ENCODE measurements at regions not wholly inside any gene's neighbourhood (a gene's known extent, or its start where the extent isn't known, plus 50 kb on each side); places are given as distances from the start of the nearest gene placed in this dataset.
"Not testable (repeated sequence)": the region's sequence is repeated elsewhere in the genome, so short reads cannot be mapped to it uniquely, and the experiment has no call there.

DNA sequence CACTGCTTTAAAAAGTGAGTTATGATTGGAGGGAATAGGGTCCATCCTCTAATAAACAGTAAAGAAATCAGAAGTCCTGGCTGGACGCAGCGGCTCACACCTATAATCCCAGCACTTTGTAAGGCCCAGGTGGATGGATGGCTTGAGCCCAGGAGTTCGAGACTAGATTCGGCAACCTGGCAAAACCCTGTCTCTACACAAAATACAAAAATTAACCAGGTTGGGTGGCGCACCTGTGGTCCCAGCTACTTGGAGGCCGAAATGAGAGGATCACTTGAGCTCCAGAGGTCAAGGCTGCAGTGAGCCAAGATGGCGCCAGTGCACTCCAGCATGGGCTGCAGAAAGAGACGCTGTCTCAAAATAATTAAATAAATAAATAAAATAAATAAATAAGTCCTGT, 171.2 kb downstream of the POTEB3 start:
- H3K4me3 Mint-ChIP-seq = no peak overlapping the region

DNA sequence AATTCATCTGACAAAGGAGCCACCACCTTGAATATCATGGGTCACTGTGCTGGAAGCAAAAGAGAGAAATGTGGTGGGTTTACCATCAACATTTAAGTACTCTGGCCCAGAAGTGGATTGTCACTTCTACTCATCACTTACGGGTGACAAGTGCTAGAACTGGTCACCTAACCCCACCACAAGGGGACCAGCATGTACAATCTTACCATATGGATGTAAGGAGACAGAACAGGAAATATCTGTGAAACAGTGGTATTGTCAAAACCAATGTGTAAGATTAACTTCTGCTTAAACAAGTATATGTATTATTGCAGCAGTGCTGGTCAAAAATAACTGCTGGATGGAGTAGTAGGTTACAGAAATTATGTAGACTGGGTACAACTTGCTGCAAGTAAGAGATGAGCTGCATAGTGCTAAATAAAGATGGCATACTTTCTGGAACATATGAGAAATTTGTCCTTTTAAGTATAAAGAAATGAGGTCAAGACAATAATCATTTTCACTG, 171.8 kb downstream of the POTEB3 start:
- Mint-ChIP-seq H3K4me1 (ENCODE audit: low read depth) (no peaks in the 10 kb centered on the region), H3K4me3 (no peak overlapping the region), H3K9me3 (no peaks in the 10 kb centered on the region), H3K36me3 (ENCODE audit: insufficient read depth) (no peaks in the 10 kb centered on the region), H3K27me3 (ENCODE audit: low read depth) (peaks cover 1% of the 10 kb centered on the region)
- DNase-seq = no peak
- no peak for ATAC-seq

More for the DNA sequence above, 171.2 kb downstream of the POTEB3 start:
- H3K4me1 Mint-ChIP-seq (ENCODE audit: low read depth) = no peaks in the 10 kb centered on the region
- DNase-seq (no peak), ATAC-seq (no peak)
- H3K36me3 Mint-ChIP-seq (ENCODE audit: insufficient read depth) = no peaks in the 10 kb centered on the region
- peaks cover 1% of the 10 kb centered on the region for H3K27me3 Mint-ChIP-seq (ENCODE audit: low read depth)
- H3K9me3 Mint-ChIP-seq = no peaks in the 10 kb centered on the region

DNA sequence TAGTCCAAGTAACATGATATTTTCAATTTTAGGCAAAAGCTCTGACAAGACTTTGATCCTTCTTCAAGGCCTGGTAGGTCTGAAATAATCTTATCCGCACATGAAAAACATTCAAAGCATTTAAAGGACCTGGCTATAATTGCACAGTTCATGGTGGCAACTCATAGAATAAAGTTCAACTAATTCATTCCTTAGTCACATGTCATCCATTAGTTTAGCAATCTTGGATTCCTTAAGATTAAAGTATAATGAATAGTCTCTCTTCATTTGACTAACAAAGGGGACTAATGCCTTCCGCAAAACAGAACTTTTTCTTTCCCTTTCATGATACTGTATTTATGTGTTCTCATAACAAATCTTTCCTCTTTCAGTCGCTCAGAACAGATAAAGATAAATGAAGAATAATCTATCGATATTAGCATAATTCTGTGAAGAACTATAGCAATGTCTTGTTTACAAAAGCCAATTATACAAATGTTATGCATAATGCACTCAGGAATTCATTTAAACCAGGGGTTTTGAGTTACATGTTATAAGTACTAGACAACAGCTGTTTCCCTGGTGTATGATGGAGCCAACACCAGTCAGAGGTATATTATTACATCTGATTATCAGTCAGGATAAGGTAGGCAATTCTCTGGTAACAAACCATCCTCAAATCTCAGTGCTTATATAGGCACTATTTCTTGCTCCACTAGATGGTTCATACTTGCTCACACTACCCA, 172.5 kb downstream of the POTEB3 start:
- H3K9me3 Mint-ChIP-seq = no peaks in the 10 kb centered on the region
- ATAC-seq (no peak), DNase-seq (no peak)
- H3K4me1 Mint-ChIP-seq (ENCODE audit: low read depth) = no peaks in the 10 kb centered on the region
- peaks cover 1% of the 10 kb centered on the region for H3K27me3 Mint-ChIP-seq (ENCODE audit: low read depth)
- H3K36me3 Mint-ChIP-seq (ENCODE audit: insufficient read depth) = no peaks in the 10 kb centered on the region
- H3K4me3 Mint-ChIP-seq = no peak overlapping the region

DNA sequence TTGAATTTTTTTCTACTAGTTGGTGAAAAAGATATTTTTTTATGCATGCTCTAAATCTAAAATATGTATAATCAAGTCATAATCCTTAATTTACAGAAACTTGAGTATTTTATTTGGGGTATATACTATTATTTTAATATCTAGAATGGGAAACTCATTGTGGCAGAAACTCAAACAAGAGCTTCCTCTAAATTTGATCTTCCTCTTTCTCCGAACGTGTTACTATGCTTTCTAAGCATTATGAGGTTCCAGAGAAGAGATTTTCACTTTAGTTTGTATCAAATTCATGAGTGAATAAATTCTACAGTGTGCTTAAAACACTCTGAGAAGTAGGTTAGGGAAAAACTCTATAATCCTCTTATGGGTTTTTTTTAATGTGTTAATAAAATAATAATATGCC, 173.1 kb downstream of the POTEB3 start:
- Mint-ChIP-seq H3K27me3 (ENCODE audit: low read depth) (peaks cover 1% of the 10 kb centered on the region), H3K4me1 (ENCODE audit: low read depth) (no peaks in the 10 kb centered on the region), H3K9me3 (no peaks in the 10 kb centered on the region)

DNA sequence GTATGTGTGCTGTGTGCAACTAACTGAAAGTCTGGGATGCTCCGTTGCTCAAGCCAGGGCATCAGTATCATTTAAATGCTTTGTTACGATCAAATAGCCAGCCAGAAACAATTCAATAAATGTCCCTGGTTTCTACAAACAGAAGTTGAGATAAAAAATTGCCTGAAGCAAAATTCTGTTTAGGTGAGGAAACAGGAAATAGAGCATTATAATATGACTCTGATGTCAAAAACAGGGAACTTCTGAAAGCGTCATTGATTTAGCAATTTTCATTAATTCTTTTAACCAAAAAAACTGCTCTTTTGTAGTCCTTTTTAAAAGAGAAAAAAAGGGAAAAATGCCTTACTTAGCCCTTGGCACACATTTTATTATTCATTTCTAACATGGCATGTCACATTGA, 174.7 kb downstream of the POTEB3 start:
- not testable (repeated sequence) for H3K36me3 Mint-ChIP-seq (ENCODE audit: insufficient read depth); H3K9me3 Mint-ChIP-seq; DNase-seq; H3K4me1 Mint-ChIP-seq (ENCODE audit: low read depth); H3K27me3 Mint-ChIP-seq (ENCODE audit: low read depth); ATAC-seq; H3K4me3 Mint-ChIP-seq

More for the DNA sequence above, 173.1 kb downstream of the POTEB3 start:
- Mint-ChIP-seq H3K36me3 (ENCODE audit: insufficient read depth) (no peaks in the 10 kb centered on the region), H3K4me3 (no peak overlapping the region)
- ATAC-seq (no peak), DNase-seq (no peak)

DNA sequence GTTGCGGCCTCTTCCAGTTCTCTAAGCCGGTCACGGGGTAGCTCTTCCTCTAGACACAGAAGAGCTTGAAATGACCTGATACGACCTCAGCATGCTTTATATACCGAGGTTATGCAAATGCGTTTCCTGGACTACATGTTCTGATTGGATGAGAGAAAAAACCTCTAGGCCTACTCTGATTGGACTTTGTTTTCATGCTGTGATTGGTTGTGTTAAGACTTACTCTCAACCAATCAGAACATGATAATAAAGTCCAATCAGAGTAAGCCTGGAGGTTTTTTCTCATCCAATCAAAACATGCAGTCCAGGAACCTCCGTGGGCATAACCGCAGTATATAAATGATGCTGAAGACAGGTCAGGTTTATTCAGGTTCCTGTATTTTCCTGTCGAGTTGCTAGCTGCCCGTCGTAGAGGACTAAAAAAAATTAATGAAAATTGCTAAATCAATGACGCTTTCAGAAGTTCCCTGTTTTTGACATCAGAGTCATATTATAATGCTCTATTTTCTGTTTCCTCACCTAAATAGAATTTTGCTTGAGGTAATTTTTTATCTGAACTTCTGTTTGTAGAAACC, 177.4 kb downstream of the POTEB3 start:
- Mint-ChIP-seq H3K27me3 (ENCODE audit: low read depth) (peaks cover 3% of the 10 kb centered on the region), H3K9me3 (no peaks in the 10 kb centered on the region), H3K4me1 (ENCODE audit: low read depth) (no peaks in the 10 kb centered on the region), H3K36me3 (ENCODE audit: insufficient read depth) (no peaks in the 10 kb centered on the region), H3K4me3 (no peak overlapping the region)
- ATAC-seq (no peak), DNase-seq (no peak)

DNA sequence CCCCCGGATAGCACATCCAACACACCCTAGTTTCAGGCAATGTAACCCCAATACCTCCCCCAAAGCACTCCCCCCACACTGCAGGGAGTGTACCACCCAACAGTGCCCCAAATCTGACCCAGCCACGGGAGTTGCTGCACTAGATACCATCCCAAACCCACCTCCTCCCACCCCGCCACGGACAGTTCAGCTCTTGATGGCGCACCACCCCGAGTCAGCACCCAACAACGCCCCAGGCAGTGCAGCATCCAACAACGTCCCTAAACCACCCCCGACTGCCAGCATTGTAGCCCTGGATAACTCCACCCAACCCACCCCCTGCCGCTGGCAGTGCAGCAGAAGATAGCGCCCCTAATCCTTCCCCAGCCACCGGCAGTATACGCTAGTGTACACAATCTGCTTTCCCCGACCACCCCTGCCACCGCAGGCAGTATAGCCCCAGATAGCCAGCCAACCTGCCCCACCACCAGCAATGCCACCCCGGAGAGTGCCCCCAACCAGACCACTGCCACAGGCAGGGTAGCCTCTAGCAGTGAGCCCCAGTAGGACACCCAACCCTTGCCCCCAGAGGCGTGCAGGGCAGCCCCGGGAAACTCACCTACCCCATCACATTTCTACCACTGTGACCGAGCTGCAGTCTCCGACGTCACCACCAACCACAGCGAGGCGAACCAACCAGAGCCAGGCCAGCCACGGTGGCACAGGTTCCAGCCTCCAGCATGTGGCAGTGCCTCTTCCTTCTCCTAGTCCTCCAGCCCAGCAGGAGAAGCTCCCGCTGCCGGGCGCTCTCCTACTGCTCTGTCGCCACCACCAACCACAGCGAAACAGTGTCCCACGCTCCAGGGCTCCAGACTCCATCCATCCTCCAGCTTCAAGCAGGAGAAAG, 178.1 kb downstream of the POTEB3 start:
- peaks cover 3% of the 10 kb centered on the region for H3K27me3 Mint-ChIP-seq (ENCODE audit: low read depth)
- no peak overlapping the region for H3K4me3 Mint-ChIP-seq
- no peaks in the 10 kb centered on the region for H3K36me3 Mint-ChIP-seq (ENCODE audit: insufficient read depth)
- ATAC-seq (peak in 1 of 2 donors; percentile 37), DNase-seq (no peak)
- H3K9me3 Mint-ChIP-seq = no peaks in the 10 kb centered on the region
- no peaks in the 10 kb centered on the region for H3K4me1 Mint-ChIP-seq (ENCODE audit: low read depth)

DNA sequence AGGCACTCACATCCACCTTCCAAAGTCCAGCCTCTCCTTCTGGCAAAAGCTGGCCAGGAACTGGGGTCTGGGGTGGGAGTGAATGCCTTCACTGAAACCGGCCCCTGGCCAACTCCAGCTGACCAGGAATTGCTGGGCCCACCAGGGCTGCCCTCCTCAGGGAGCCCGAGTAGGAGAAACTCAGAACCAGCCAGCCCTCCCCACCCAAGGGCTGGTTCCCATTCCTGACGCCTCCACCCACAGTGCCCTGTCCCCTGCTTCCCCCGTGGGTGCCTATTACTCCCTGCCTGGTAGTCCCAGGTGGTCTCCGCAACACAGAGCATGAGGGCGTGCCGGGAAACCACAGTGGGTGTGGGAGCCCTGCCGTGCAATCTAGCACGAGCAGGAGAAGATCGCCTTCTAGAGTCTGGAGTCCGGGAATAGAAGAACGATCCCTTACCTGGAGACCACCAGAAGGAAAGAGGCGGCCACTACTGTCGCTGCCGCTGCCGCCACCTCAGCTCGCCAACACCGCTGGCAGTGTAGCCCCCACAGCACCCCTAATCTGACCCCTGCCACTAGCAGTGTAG, 178.8 kb downstream of the POTEB3 start:
- no peak for DNase-seq
- Mint-ChIP-seq H3K9me3 (no peaks in the 10 kb centered on the region), H3K36me3 (ENCODE audit: insufficient read depth) (no peaks in the 10 kb centered on the region), H3K4me3 (no peak overlapping the region), H3K4me1 (ENCODE audit: low read depth) (no peaks in the 10 kb centered on the region), H3K27me3 (ENCODE audit: low read depth) (peaks cover 3% of the 10 kb centered on the region)
- no peak for ATAC-seq

DNA sequence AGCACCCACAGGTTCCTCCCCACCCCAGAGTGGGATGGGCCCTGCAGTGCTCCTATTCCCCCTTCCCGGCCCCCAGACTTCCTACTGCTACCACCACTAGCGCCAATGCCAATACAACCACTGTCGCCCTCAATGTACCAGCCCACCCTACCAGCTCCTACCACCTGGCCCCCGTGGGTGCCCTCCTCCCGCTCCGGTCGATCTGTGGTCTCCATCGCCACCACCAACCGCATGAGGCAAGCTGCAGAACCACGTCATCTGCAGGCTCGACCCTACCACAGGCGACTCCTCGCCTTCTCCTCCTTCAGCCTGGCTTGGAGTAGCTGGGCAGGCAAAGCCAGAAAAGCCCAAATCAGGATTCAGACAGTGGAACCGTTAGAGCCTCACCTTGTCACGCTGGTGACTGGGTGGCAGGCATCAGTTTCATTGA, 179.3 kb downstream of the POTEB3 start:
- Mint-ChIP-seq H3K4me3 (no peak overlapping the region), H3K9me3 (no peaks in the 10 kb centered on the region), H3K4me1 (ENCODE audit: low read depth) (no peaks in the 10 kb centered on the region), H3K36me3 (ENCODE audit: insufficient read depth) (no peaks in the 10 kb centered on the region), H3K27me3 (ENCODE audit: low read depth) (peaks cover 3% of the 10 kb centered on the region)
- DNase-seq (no peak), ATAC-seq (no peak)

DNA sequence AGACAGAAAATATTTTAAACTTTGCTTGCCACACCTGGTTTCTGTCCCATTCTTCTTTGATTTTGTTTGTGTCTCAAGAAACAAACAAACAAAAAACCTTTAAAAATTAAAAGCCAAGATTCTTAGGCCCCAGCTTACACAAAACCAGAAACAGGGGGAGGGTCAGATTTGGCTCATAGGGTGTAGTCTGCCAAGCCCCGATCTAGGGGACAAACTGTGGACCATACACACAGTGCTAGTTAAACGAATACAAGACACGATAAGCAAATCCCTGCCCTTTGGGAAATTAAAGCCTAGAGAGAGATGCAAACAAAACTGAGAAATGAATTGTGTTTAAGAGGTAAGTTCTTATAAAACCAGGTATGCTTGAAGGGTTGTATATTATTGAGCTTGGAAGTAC, 181.7 kb downstream of the POTEB3 start:
- H3K4me3 Mint-ChIP-seq; ATAC-seq; H3K4me1 Mint-ChIP-seq (ENCODE audit: low read depth); H3K9me3 Mint-ChIP-seq; DNase-seq; H3K36me3 Mint-ChIP-seq (ENCODE audit: insufficient read depth); H3K27me3 Mint-ChIP-seq (ENCODE audit: low read depth): not testable (repeated sequence)

DNA sequence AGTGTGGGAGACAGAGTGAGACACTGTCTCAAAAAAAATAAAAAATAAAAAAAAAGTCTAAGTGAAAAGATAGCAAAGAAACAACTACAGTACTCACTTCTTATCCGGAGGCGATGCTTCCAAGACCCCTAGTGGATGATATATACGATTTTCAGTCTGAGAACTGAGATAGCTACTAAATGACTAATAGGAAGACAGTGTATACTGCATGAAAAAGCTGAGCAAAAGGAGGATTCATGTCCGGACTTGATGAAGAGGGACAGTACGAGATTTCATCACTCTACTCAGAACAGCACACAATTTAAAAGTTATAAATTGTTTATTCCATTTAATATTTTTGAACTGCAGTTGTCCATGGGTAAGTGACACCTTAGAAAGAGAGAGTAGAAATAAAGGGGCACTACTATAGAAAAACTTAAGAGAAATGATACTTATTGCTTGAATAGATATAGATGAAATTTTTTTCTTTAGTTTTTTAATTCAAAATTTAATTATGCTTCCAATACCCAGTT, 190.7 kb downstream of the POTEB3 start:
- H3K9me3 Mint-ChIP-seq; ATAC-seq; H3K4me3 Mint-ChIP-seq; DNase-seq; H3K36me3 Mint-ChIP-seq (ENCODE audit: insufficient read depth); H3K4me1 Mint-ChIP-seq (ENCODE audit: low read depth); H3K27me3 Mint-ChIP-seq (ENCODE audit: low read depth): not testable (repeated sequence)
